Liver (tissue), 3 donors: ENCODE measurements at regions not wholly inside any gene's neighbourhood (a gene's known extent, or its start where the extent isn't known, plus 50 kb on each side); places are given as distances from the start of the nearest gene placed in this dataset.

ENCODE experiments used
- HNF4A ChIP-seq, 2 donors: conservative IDR thresholded peaks; 2 replicates each; pipeline ENCODE4 v1.6.1; 2016; ENCODE audit warnings: antibody characterized with exemption in 2 of 2, mild to moderate bottlenecking in 2 of 2
- HNF4G ChIP-seq: IDR thresholded peaks from 2 replicates; pipeline ENCODE4 v1.6.1; 2016; ENCODE audit warnings: antibody characterized with exemption
- REST ChIP-seq: IDR thresholded peaks from 2 replicates; pipeline ENCODE4 v1.6.1; 2016; ENCODE audit warnings: antibody characterized with exemption, mild to moderate bottlenecking
- SP1 ChIP-seq: IDR thresholded peaks from 2 replicates; pipeline ENCODE4 v1.6.1; 2018; ENCODE audit warnings: antibody characterized with exemption, mild to moderate bottlenecking
- YY1 ChIP-seq: IDR thresholded peaks from 2 replicates; pipeline ENCODE4 v1.6.1; 2016; ENCODE audit warnings: antibody characterized with exemption, mild to moderate bottlenecking
- TF ChIP-seq, protein P1 (sequence below): fragments of 150-350 bp; IDR thresholded peaks from 2 replicates; pipeline ENCODE4 v1.5.1; 2017; ENCODE audit warnings: improper control_type of control experiment, low read depth, low read length; ENCODE audit not compliant: missing input control
- TF ChIP-seq, protein P2 (sequence below): IDR thresholded peaks from 2 replicates; pipeline ENCODE4 v1.6.1; 2016; ENCODE audit warnings: antibody characterized with exemption
- TF ChIP-seq, protein P3 (sequence below): IDR thresholded peaks from 2 replicates; pipeline ENCODE4 v1.6.1; 2016; ENCODE audit warnings: antibody characterized with exemption
- donor health status: healthy.
- donor health status: healthy.

DNA sequence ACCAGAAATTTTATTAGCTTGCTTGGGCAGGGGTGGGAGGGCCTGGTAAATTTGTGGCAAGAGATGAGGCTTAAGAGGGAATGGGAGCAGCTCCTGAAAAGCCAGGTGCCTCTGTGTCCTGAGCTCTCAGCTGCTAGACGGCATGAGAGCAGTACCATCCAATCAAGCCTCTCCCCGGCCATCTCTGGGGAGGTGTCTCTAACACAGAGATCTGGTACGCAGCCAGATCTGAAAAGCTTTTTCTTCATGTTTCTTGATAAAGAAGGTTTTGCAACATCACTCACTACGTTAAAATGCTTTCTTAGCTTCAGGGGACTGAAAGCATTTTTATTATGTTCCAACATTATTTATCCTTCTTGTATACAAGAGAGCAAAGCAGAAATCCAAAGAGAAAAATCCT is 488.2 kb downstream of the RBFOX1 start:
- TF ChIP-seq SP1 (no peak), YY1 (no peak), HNF4A (conservative IDR thresholded peaks at IDR 0.05) (no peak), HNF4G (no peak), REST (no peak)
- TF ChIP-seq, protein P1, sequence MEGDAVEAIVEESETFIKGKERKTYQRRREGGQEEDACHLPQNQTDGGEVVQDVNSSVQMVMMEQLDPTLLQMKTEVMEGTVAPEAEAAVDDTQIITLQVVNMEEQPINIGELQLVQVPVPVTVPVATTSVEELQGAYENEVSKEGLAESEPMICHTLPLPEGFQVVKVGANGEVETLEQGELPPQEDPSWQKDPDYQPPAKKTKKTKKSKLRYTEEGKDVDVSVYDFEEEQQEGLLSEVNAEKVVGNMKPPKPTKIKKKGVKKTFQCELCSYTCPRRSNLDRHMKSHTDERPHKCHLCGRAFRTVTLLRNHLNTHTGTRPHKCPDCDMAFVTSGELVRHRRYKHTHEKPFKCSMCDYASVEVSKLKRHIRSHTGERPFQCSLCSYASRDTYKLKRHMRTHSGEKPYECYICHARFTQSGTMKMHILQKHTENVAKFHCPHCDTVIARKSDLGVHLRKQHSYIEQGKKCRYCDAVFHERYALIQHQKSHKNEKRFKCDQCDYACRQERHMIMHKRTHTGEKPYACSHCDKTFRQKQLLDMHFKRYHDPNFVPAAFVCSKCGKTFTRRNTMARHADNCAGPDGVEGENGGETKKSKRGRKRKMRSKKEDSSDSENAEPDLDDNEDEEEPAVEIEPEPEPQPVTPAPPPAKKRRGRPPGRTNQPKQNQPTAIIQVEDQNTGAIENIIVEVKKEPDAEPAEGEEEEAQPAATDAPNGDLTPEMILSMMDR = no peak
- TF ChIP-seq, protein P2, sequence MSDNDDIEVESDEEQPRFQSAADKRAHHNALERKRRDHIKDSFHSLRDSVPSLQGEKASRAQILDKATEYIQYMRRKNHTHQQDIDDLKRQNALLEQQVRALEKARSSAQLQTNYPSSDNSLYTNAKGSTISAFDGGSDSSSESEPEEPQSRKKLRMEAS = no peak
- TF ChIP-seq, protein P3, sequence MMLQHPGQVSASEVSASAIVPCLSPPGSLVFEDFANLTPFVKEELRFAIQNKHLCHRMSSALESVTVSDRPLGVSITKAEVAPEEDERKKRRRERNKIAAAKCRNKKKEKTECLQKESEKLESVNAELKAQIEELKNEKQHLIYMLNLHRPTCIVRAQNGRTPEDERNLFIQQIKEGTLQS = no peak
